ENCODE measurements at regions not wholly inside any gene's neighbourhood (a gene's known extent, or its start where the extent isn't known, plus 50 kb on each side); places are given as distances from the start of the nearest gene placed in this dataset.

GRCh38 chr5:74313896-74314295, 326.6 kb downstream of the ENC1 start:
- TF ChIP-seq CTCF (IDR thresholded peaks at IDR 0.05; ENCODE audit: borderline replicate concordance, extremely low read depth, insufficient read depth): no peak
- FAIRE-seq: no peak

GRCh38 chr5:74312746-74313145, 327.8 kb downstream of the ENC1 start:
- FAIRE-seq (no peak), DNase-seq (no peak)
- intact Hi-C loops (cut with DNase I): no loop called here

More at GRCh38 chr5:74313896-74314295, 326.6 kb downstream of the ENC1 start:
- Histone ChIP-seq H3K27ac (ENCODE audit: low read depth in 2 of 2, low read length in 2 of 2) (no peak overlapping the region), H3K4me3 (ENCODE audit: low read length in 3 of 3) (no peak overlapping the region), H3K36me3 (ENCODE audit: control insufficient read depth in 2 of 3, insufficient read depth in 3 of 3, low read length in 3 of 3) (no peaks in the 10 kb centered on the region), H3K4me1 (ENCODE audit: control insufficient read depth in 2 of 3, insufficient read depth in 2 of 3, low read depth in 1 of 3, low read length in 3 of 3) (peaks cover 0 to 4% (median 0%) of the 10 kb centered on the region in 3 donors), H3K27me3 (ENCODE audit: control insufficient read depth, insufficient read depth, low read length) (no peaks in the 10 kb centered on the region), H3K9ac (ENCODE audit: low read length in 3 of 3) (no peak overlapping the region), H3K9me3 (ENCODE audit: control insufficient read depth in 2 of 3, insufficient read depth in 1 of 3, low read length in 3 of 3) (no peaks in the 10 kb centered on the region)
- intact Hi-C loops (cut with DNase I): no loop called here
- no peak for DNase-seq

GRCh38 chr5:74311961-74312360, 328.6 kb downstream of the ENC1 start:
- Histone ChIP-seq H3K4me1 (ENCODE audit: control insufficient read depth in 2 of 3, insufficient read depth in 2 of 3, low read depth in 1 of 3, low read length in 3 of 3) (peaks cover 0 to 4% (median 0%) of the 10 kb centered on the region in 3 donors), H3K27me3 (ENCODE audit: control insufficient read depth, insufficient read depth, low read length) (no peaks in the 10 kb centered on the region), H3K9me3 (ENCODE audit: control insufficient read depth in 2 of 3, insufficient read depth in 1 of 3, low read length in 3 of 3) (no peaks in the 10 kb centered on the region), H3K27ac (ENCODE audit: low read depth in 2 of 2, low read length in 2 of 2) (no peak overlapping the region), H3K9ac (ENCODE audit: low read length in 3 of 3) (no peak overlapping the region), H3K36me3 (ENCODE audit: control insufficient read depth in 2 of 3, insufficient read depth in 3 of 3, low read length in 3 of 3) (no peaks in the 10 kb centered on the region), H3K4me3 (ENCODE audit: low read length in 3 of 3) (no peak overlapping the region)
- intact Hi-C loops (cut with DNase I): no loop called here
- DNase-seq (no peak), FAIRE-seq (no peak)
- no peak for TF ChIP-seq CTCF (IDR thresholded peaks at IDR 0.05; ENCODE audit: borderline replicate concordance, extremely low read depth, insufficient read depth)

More at GRCh38 chr5:74312746-74313145, 327.8 kb downstream of the ENC1 start:
- Histone ChIP-seq H3K27ac (ENCODE audit: low read depth in 2 of 2, low read length in 2 of 2) (no peak overlapping the region), H3K36me3 (ENCODE audit: control insufficient read depth in 2 of 3, insufficient read depth in 3 of 3, low read length in 3 of 3) (no peaks in the 10 kb centered on the region), H3K4me1 (ENCODE audit: control insufficient read depth in 2 of 3, insufficient read depth in 2 of 3, low read depth in 1 of 3, low read length in 3 of 3) (peaks cover 0 to 4% (median 0%) of the 10 kb centered on the region in 3 donors), H3K9me3 (ENCODE audit: control insufficient read depth in 2 of 3, insufficient read depth in 1 of 3, low read length in 3 of 3) (no peaks in the 10 kb centered on the region), H3K9ac (ENCODE audit: low read length in 3 of 3) (no peak overlapping the region), H3K4me3 (ENCODE audit: low read length in 3 of 3) (no peak overlapping the region), H3K27me3 (ENCODE audit: control insufficient read depth, insufficient read depth, low read length) (no peaks in the 10 kb centered on the region)
- TF ChIP-seq CTCF (IDR thresholded peaks at IDR 0.05; ENCODE audit: borderline replicate concordance, extremely low read depth, insufficient read depth): no peak

Data from kidney (tissue), 13 donors.